OCI-LY1 (cell line): ENCODE measurements at regions not wholly inside any gene's neighbourhood (a gene's known extent, or its start where the extent isn't known, plus 50 kb on each side); places are given as distances from the start of the nearest gene placed in this dataset.
"Not testable (repeated sequence)": the region's sequence is repeated elsewhere in the genome, so short reads cannot be mapped to it uniquely, and the experiment has no call there.

Experiments
- CTCF ChIP-seq: fragments of 200-600 bp; sonication (generic), shearing (Covaris generic); IDR thresholded peaks from 2 replicates; pipeline ENCODE4 v1.5.1; 2017; ENCODE audit warnings: mild to moderate bottlenecking, antibody characterized with exemption, low read length, moderate library complexity, mixed read lengths
- EZH2 ChIP-seq: fragments of 200-600 bp; sonication (generic), shearing (Covaris generic); IDR thresholded peaks from 2 replicates; pipeline ENCODE4 v1.8.0; 2017; ENCODE audit warnings: borderline replicate concordance, mixed run types, mild to moderate bottlenecking, antibody characterized with exemption, low read length, moderate library complexity, mixed read lengths

- TF ChIP-seq EZH2, CTCF: not testable (repeated sequence)
These were observed 712.5 kb upstream of the ZNF608 start for GRCh38 chr5:125458949-125459348.
